ENCODE measurements at regions not wholly inside any gene's neighbourhood (a gene's known extent, or its start where the extent isn't known, plus 50 kb on each side); places are given as distances from the start of the nearest gene placed in this dataset.

DNA sequence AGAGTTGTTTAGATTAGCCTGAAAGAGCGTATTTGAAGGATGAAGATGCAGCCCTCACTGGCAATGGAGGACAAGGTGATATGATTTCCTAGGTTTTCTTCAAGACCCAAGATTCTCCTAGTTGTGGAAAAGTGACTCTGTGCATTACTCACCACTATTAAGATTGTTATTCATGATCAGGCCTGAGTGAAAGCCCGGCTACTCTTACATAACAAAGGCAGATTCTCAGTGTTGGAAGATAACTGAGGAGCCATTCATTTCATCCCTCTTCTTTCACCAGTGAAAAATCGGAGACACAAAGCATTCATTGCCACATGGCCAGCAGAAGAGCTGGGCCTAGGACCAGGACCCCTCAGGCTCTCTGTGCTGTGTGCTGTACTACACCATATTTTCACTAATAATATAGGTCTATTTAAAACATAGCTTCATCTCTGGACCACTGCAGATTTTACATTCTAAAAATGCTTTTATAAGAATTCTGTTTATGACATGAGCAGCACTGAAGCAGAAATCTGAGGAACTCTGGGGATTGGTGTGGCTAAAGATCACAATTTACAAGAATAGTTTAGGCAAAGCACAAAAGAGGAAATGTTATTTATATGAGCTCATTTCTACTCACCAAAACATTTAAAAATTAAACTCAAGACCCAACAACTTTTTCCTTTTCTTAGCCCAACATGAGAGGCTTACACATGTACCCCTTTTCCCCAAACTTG, 181.9 kb upstream of the CCN2 start:
- TF ChIP-seq, protein P1, sequence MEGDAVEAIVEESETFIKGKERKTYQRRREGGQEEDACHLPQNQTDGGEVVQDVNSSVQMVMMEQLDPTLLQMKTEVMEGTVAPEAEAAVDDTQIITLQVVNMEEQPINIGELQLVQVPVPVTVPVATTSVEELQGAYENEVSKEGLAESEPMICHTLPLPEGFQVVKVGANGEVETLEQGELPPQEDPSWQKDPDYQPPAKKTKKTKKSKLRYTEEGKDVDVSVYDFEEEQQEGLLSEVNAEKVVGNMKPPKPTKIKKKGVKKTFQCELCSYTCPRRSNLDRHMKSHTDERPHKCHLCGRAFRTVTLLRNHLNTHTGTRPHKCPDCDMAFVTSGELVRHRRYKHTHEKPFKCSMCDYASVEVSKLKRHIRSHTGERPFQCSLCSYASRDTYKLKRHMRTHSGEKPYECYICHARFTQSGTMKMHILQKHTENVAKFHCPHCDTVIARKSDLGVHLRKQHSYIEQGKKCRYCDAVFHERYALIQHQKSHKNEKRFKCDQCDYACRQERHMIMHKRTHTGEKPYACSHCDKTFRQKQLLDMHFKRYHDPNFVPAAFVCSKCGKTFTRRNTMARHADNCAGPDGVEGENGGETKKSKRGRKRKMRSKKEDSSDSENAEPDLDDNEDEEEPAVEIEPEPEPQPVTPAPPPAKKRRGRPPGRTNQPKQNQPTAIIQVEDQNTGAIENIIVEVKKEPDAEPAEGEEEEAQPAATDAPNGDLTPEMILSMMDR (conservative IDR thresholded peaks at IDR 0.05; ENCODE audit: low read depth, low read length): no peak
- TF ChIP-seq FOS (IDR thresholded peaks at IDR 0.05; ENCODE audit: low read depth, low read length) (no peak), SMC3 (IDR thresholded peaks at IDR 0.05; ENCODE audit: low read depth, low read length) (no peak), RFX5 (IDR thresholded peaks at IDR 0.05; ENCODE audit: low read depth, low read length) (no peak)
- TF ChIP-seq, protein P2, sequence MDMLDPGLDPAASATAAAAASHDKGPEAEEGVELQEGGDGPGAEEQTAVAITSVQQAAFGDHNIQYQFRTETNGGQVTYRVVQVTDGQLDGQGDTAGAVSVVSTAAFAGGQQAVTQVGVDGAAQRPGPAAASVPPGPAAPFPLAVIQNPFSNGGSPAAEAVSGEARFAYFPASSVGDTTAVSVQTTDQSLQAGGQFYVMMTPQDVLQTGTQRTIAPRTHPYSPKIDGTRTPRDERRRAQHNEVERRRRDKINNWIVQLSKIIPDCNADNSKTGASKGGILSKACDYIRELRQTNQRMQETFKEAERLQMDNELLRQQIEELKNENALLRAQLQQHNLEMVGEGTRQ (IDR thresholded peaks at IDR 0.05; ENCODE audit: low read depth, low read length): no peak

All from IMR-90 (cell line).